ENCODE measurements at regions not wholly inside any gene's neighbourhood (a gene's known extent, or its start where the extent isn't known, plus 50 kb on each side); places are given as distances from the start of the nearest gene placed in this dataset.

GRCh38 chr7:21071561-21072501, 285.1 kb upstream of the SP8 start:
- 42 to 53% methylated on average over 3 of the region's 3 CpGs for WGBS, 2 donors (ENCODE audit: low coverage in 1 of 2)
- Histone ChIP-seq H3K4me1 (peaks cover 0 to 17% (median 0%) of the 10 kb centered on the region in 3 donors), H3K4me3 (no peak overlapping the region), H3K36me3 (no peaks in the 10 kb centered on the region), H3K9me3 (no peaks in the 10 kb centered on the region), H3K27me3 (no peaks in the 10 kb centered on the region), H3K27ac (no peak overlapping the region)
- TF ChIP-seq POLR2AphosphoS5 (IDR thresholded peaks at IDR 0.05), result no peak
- no peak for TF ChIP-seq EP300 (IDR thresholded peaks at IDR 0.05)
- TF ChIP-seq, protein P1, sequence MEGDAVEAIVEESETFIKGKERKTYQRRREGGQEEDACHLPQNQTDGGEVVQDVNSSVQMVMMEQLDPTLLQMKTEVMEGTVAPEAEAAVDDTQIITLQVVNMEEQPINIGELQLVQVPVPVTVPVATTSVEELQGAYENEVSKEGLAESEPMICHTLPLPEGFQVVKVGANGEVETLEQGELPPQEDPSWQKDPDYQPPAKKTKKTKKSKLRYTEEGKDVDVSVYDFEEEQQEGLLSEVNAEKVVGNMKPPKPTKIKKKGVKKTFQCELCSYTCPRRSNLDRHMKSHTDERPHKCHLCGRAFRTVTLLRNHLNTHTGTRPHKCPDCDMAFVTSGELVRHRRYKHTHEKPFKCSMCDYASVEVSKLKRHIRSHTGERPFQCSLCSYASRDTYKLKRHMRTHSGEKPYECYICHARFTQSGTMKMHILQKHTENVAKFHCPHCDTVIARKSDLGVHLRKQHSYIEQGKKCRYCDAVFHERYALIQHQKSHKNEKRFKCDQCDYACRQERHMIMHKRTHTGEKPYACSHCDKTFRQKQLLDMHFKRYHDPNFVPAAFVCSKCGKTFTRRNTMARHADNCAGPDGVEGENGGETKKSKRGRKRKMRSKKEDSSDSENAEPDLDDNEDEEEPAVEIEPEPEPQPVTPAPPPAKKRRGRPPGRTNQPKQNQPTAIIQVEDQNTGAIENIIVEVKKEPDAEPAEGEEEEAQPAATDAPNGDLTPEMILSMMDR (IDR thresholded peaks at IDR 0.05), result no peak
- no peak for ATAC-seq

- Histone ChIP-seq H3K36me3 (no peaks in the 10 kb centered on the region), H3K4me1 (peaks cover 0 to 9% (median 0%) of the 10 kb centered on the region in 3 donors), H3K4me3 (no peak overlapping the region), H3K9me3 (no peaks in the 10 kb centered on the region), H3K27ac (no peak overlapping the region), H3K27me3 (no peaks in the 10 kb centered on the region)
- no peak for ATAC-seq
- WGBS, 2 donors (ENCODE audit: low coverage in 1 of 2), result 18 to 25% methylated on average over 5 of the region's 5 CpGs
- TF ChIP-seq, protein P1 (IDR thresholded peaks at IDR 0.05), result no peak
- TF ChIP-seq EP300 (IDR thresholded peaks at IDR 0.05) (no peak), POLR2A (IDR thresholded peaks at IDR 0.05) (no peak), POLR2AphosphoS5 (IDR thresholded peaks at IDR 0.05) (no peak)
Observed at GRCh38 chr7:21076054-21076453, 289.4 kb upstream of the SP8 start.

DNA sequence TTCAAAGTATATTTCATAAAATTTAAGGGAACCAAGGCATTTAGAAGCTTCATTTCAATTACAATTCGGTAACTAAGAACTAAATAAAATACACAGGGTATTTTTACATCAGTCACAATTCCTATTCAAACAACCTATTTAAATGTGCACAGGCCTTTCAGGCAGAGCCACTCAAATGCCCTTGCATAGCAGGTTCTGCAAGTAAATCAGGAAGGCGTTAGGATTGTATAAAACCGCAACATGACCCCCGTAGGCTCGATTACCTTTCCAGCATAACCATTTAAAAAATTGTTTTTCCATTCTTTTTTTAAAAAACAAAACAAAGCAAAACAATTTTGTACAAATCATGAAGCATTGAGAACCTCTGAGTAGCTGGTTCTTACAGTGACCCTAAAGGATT, 289.9 kb upstream of the SP8 start:
- no peaks in the 10 kb centered on the region for H3K27me3 ChIP-seq
- no peak for TF ChIP-seq POLR2AphosphoS5 (IDR thresholded peaks at IDR 0.05)
- 53 to 70% methylated on average over 5 of the region's 5 CpGs for WGBS, 2 donors (ENCODE audit: low coverage in 1 of 2)
- ATAC-seq, result no peak
- no peaks in the 10 kb centered on the region for H3K36me3 ChIP-seq
- H3K4me3 ChIP-seq, result no peak overlapping the region
- H3K27ac ChIP-seq, result no peak overlapping the region
- H3K9me3 ChIP-seq, result no peaks in the 10 kb centered on the region
- H3K4me1 ChIP-seq, result peaks cover 0 to 3% (median 0%) of the 10 kb centered on the region in 3 donors

DNA sequence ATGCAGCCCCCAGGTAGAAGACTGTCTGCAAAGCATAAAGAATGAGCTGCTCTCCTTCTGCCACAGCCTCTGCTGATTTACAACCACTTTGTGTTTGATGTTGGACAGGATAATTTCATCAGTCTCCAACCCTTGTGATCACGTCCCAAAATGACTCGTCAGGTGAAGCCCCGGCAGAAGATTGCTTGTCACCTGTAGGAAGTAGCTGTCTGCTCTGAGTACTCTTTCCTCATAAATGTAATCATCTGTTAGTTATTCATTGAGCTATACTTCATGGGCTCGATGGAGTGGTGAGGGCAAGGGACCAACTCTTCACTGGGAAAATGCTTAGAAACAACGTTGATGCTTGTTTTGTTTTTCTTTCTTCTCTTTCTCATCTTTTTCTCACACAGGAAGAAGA, 290.9 kb upstream of the SP8 start:
- no peak for ATAC-seq
- 63% methylated on average over 5 of the region's 5 CpGs; no CpG with 5 or more reads in 1 of the 2 donors for WGBS, 2 donors (ENCODE audit: low coverage in 1 of 2)
- no peaks in the 10 kb centered on the region for H3K9me3 ChIP-seq
- no peak overlapping the region for H3K4me3 ChIP-seq
- no peaks in the 10 kb centered on the region for H3K4me1 ChIP-seq
- H3K27ac ChIP-seq, result no peak overlapping the region
- peaks cover 5% of the 10 kb centered on the region for H3K27me3 ChIP-seq
- TF ChIP-seq POLR2A (IDR thresholded peaks at IDR 0.05), result no peak
- TF ChIP-seq, protein P1 (IDR thresholded peaks at IDR 0.05), result no peak
- TF ChIP-seq POLR2AphosphoS5 (IDR thresholded peaks at IDR 0.05), result no peak
- TF ChIP-seq EP300 (IDR thresholded peaks at IDR 0.05), result no peak
- no peaks in the 10 kb centered on the region for H3K36me3 ChIP-seq

- Histone ChIP-seq H3K27ac (no peak overlapping the region), H3K4me3 (no peak overlapping the region), H3K4me1 (no peaks in the 10 kb centered on the region), H3K27me3 (peaks cover 5% of the 10 kb centered on the region), H3K9me3 (no peaks in the 10 kb centered on the region), H3K36me3 (no peaks in the 10 kb centered on the region)
- no peak for ATAC-seq
- 67 to 79% methylated on average over 6 to 7 of the region's 7 CpGs for WGBS, 2 donors (ENCODE audit: low coverage in 1 of 2)
- TF ChIP-seq POLR2A (IDR thresholded peaks at IDR 0.05) (no peak), EP300 (IDR thresholded peaks at IDR 0.05) (no peak), POLR2AphosphoS5 (IDR thresholded peaks at IDR 0.05) (no peak)
- TF ChIP-seq, protein P1 (IDR thresholded peaks at IDR 0.05), result no peak
Observed at GRCh38 chr7:21084286-21084685, 297.6 kb upstream of the SP8 start.

Data from gastroesophageal sphincter (tissue), 4 donors.